GM18951 (cell line): ENCODE measurements at regions not wholly inside any gene's neighbourhood (a gene's known extent, or its start where the extent isn't known, plus 50 kb on each side); places are given as distances from the start of the nearest gene placed in this dataset.
"Not testable (repeated sequence)": the region's sequence is repeated elsewhere in the genome, so short reads cannot be mapped to it uniquely, and the experiment has no call there.

Experiments used
- POLR2A ChIP-seq: IDR thresholded peaks from 4 replicates; pipeline ENCODE4 v1.6.1; 2011; ENCODE audit warnings: mild to moderate bottlenecking; ENCODE audit not compliant: insufficient read length, insufficient read depth; ENCODE audit errors: extremely low read depth
- in situ Hi-C: fragments of 300-500 bp; cut with MboI; formaldehyde crosslinking; loops from one replicate; pipeline ENCODE4 v1.12.0; 2022; ENCODE audit warnings: low sequenced_read_pairs, mixed read lengths, inconsistent platforms; ENCODE audit not compliant: unreplicated experiment

GRCh38 chr3:125683067-125683829, 88.0 kb upstream of the OSBPL11 start:
- in situ Hi-C loops, result no loop called here
- TF ChIP-seq POLR2A, result no peak

GRCh38 chr3:125684199-125684598, 88.9 kb upstream of the OSBPL11 start:
- in situ Hi-C loops, result no loop called here
- no peak for TF ChIP-seq POLR2A

GRCh38 chr3:125685741-125686140, 90.4 kb upstream of the OSBPL11 start:
- in situ Hi-C loops, result not testable (repeated sequence)

GRCh38 chr3:125692361-125692760, 97.1 kb upstream of the OSBPL11 start:
- in situ Hi-C loops, result no loop called here
- no peak for TF ChIP-seq POLR2A

- in situ Hi-C loops, result no loop called here
- TF ChIP-seq POLR2A, result no peak
Measured at GRCh38 chr3:125693887-125694286, 98.6 kb upstream of the OSBPL11 start.

GRCh38 chr3:125694761-125695294, 99.5 kb upstream of the OSBPL11 start:
- TF ChIP-seq POLR2A, result no peak

GRCh38 chr3:125695688-125696087, 100.4 kb upstream of the OSBPL11 start:
- TF ChIP-seq POLR2A, result no peak
- in situ Hi-C loops, result no loop called here

More at GRCh38 chr3:125694761-125695294, 99.5 kb upstream of the OSBPL11 start:
- in situ Hi-C loops, result no loop called here

- in situ Hi-C loops, result not testable (repeated sequence)
Measured at GRCh38 chr3:125697126-125697525, 101.8 kb upstream of the OSBPL11 start.

GRCh38 chr3:125697979-125698640, 102.8 kb upstream of the OSBPL11 start:
- in situ Hi-C loops, result not testable (repeated sequence)

GRCh38 chr3:125715651-125716050, 120.4 kb upstream of the OSBPL11 start:
- in situ Hi-C loops, result no loop called here
- TF ChIP-seq POLR2A, result no peak

- in situ Hi-C loops, result not testable (repeated sequence)
Measured at GRCh38 chr3:125732151-125732550, 136.9 kb upstream of the OSBPL11 start.

GRCh38 chr3:125741991-125742718, 146.9 kb upstream of the OSBPL11 start:
- in situ Hi-C loops, result not testable (repeated sequence)

GRCh38 chr3:125742845-125743244, 147.5 kb upstream of the OSBPL11 start:
- in situ Hi-C loops, result not testable (repeated sequence)

GRCh38 chr3:125757050-125757449, 161.8 kb upstream of the OSBPL11 start:
- in situ Hi-C loops, result not testable (repeated sequence)

GRCh38 chr3:125758641-125759130, 163.4 kb upstream of the OSBPL11 start:
- in situ Hi-C loops, result not testable (repeated sequence)

- in situ Hi-C loops, result not testable (repeated sequence)
Measured at GRCh38 chr3:125762601-125763000, 167.3 kb upstream of the OSBPL11 start.

GRCh38 chr3:125766285-125766826, 171.1 kb upstream of the OSBPL11 start:
- in situ Hi-C loops, result not testable (repeated sequence)

GRCh38 chr3:125766931-125767330, 171.6 kb upstream of the OSBPL11 start:
- in situ Hi-C loops, result not testable (repeated sequence)
